ENCODE measurements at regions not wholly inside any gene's neighbourhood (a gene's known extent, or its start where the extent isn't known, plus 50 kb on each side); places are given as distances from the start of the nearest gene placed in this dataset.

DNA sequence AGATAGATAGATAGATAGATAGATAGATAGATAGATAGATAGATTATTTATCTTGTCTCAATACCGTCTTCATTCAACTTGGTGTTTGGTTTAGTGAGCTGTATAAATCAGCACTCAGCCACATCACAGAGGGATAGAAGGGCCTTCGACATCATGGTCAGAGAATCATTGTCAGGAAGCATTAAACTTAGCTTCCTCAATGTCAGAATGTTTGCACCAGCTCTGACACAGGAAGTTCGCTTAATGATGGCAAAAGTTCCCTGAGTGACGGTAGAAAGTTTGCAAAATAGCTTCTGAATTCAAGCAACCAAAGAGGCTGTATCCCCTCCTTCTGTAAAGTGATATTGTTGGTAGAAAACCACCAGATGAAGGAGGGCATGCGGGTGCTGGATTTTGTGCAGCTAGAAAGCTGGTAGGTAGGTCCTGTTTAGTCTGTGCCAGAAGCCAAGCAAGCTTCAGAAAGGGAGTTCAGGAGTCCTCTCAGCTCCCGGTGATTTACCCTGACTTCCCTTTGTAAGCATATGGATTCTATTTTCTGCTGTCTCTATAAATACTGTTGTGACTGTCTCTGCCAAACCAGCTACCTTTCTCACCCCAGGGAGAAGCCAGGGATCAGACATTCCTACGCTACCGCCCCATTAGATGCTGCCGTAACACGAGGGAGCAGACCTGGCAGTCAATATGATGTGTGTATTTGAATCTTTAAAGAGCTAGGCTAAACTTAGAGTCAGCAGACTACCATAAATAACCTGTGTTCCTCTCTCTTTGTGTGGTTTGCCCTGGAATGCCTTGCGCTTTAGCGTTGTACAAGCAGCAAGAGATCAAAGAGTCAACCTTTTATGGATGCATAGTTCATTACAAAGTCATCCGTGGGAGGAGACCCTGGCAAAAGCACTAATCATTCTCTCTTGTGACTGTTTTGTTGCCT lies 200.5 kb upstream of the KIAA1217 start:
- Mint-ChIP-seq H3K4me1 (ENCODE audit: unreplicated experiment) (no peaks in the 10 kb centered on the region), H3K27me3 (ENCODE audit: unreplicated experiment) (no peaks in the 10 kb centered on the region), H3K9me3 (ENCODE audit: unreplicated experiment) (peaks cover under 1% of the 10 kb centered on the region), H3K4me3 (ENCODE audit: unreplicated experiment) (no peak overlapping the region), H3K27ac (ENCODE audit: unreplicated experiment) (no peak overlapping the region), H3K36me3 (ENCODE audit: unreplicated experiment) (no peaks in the 10 kb centered on the region)
- TF ChIP-seq, protein P1, sequence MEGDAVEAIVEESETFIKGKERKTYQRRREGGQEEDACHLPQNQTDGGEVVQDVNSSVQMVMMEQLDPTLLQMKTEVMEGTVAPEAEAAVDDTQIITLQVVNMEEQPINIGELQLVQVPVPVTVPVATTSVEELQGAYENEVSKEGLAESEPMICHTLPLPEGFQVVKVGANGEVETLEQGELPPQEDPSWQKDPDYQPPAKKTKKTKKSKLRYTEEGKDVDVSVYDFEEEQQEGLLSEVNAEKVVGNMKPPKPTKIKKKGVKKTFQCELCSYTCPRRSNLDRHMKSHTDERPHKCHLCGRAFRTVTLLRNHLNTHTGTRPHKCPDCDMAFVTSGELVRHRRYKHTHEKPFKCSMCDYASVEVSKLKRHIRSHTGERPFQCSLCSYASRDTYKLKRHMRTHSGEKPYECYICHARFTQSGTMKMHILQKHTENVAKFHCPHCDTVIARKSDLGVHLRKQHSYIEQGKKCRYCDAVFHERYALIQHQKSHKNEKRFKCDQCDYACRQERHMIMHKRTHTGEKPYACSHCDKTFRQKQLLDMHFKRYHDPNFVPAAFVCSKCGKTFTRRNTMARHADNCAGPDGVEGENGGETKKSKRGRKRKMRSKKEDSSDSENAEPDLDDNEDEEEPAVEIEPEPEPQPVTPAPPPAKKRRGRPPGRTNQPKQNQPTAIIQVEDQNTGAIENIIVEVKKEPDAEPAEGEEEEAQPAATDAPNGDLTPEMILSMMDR (IDR thresholded peaks at IDR 0.05) = no peak
- no peak for DNase-seq (ENCODE audit: extremely low spot score, unreplicated experiment)

GRCh38 chr10:24009115-24009514 lies 199.8 kb upstream of the KIAA1217 start:
- H3K9me3 Mint-ChIP-seq (ENCODE audit: unreplicated experiment) = peaks cover 5% of the 10 kb centered on the region
- no peaks in the 10 kb centered on the region for H3K4me1 Mint-ChIP-seq (ENCODE audit: unreplicated experiment)
- H3K27ac Mint-ChIP-seq (ENCODE audit: unreplicated experiment) = no peak overlapping the region
- H3K4me3 Mint-ChIP-seq (ENCODE audit: unreplicated experiment) = no peak overlapping the region
- DNase-seq (ENCODE audit: extremely low spot score, unreplicated experiment) = no peak
- TF ChIP-seq, protein P1 (IDR thresholded peaks at IDR 0.05) = no peak
- no peaks in the 10 kb centered on the region for H3K36me3 Mint-ChIP-seq (ENCODE audit: unreplicated experiment)
- no peaks in the 10 kb centered on the region for H3K27me3 Mint-ChIP-seq (ENCODE audit: unreplicated experiment)

GRCh38 chr10:24009736-24010135 lies 199.2 kb upstream of the KIAA1217 start:
- Mint-ChIP-seq H3K4me1 (ENCODE audit: unreplicated experiment) (no peaks in the 10 kb centered on the region), H3K36me3 (ENCODE audit: unreplicated experiment) (no peaks in the 10 kb centered on the region), H3K9me3 (ENCODE audit: unreplicated experiment) (peaks cover 5% of the 10 kb centered on the region), H3K27me3 (ENCODE audit: unreplicated experiment) (no peaks in the 10 kb centered on the region), H3K4me3 (ENCODE audit: unreplicated experiment) (no peak overlapping the region), H3K27ac (ENCODE audit: unreplicated experiment) (no peak overlapping the region)
- TF ChIP-seq, protein P1 (IDR thresholded peaks at IDR 0.05) = no peak
- DNase-seq (ENCODE audit: extremely low spot score, unreplicated experiment) = no peak

GRCh38 chr10:24010436-24010970 lies 198.4 kb upstream of the KIAA1217 start:
- TF ChIP-seq, protein P1 (IDR thresholded peaks at IDR 0.05) = no peak
- Mint-ChIP-seq H3K4me1 (ENCODE audit: unreplicated experiment) (no peaks in the 10 kb centered on the region), H3K9me3 (ENCODE audit: unreplicated experiment) (peaks cover 5% of the 10 kb centered on the region), H3K4me3 (ENCODE audit: unreplicated experiment) (no peak overlapping the region), H3K36me3 (ENCODE audit: unreplicated experiment) (no peaks in the 10 kb centered on the region), H3K27me3 (ENCODE audit: unreplicated experiment) (no peaks in the 10 kb centered on the region), H3K27ac (ENCODE audit: unreplicated experiment) (no peak overlapping the region)
- DNase-seq (ENCODE audit: extremely low spot score, unreplicated experiment) = no peak

- H3K36me3 Mint-ChIP-seq (ENCODE audit: unreplicated experiment) = no peaks in the 10 kb centered on the region
- H3K27me3 Mint-ChIP-seq (ENCODE audit: unreplicated experiment) = no peaks in the 10 kb centered on the region
- no peaks in the 10 kb centered on the region for H3K4me1 Mint-ChIP-seq (ENCODE audit: unreplicated experiment)
- no peak for DNase-seq (ENCODE audit: extremely low spot score, unreplicated experiment)
- peaks cover 5% of the 10 kb centered on the region for H3K9me3 Mint-ChIP-seq (ENCODE audit: unreplicated experiment)
- H3K27ac Mint-ChIP-seq (ENCODE audit: unreplicated experiment) = no peak overlapping the region
- TF ChIP-seq, protein P1 (IDR thresholded peaks at IDR 0.05) = no peak
- no peak overlapping the region for H3K4me3 Mint-ChIP-seq (ENCODE audit: unreplicated experiment)
Measured at GRCh38 chr10:24012249-24012803, 196.6 kb upstream of the KIAA1217 start.

Data from osteocyte (in vitro differentiated cells).